PC-9 (cell line): ENCODE measurements at regions not wholly inside any gene's neighbourhood (a gene's known extent, or its start where the extent isn't known, plus 50 kb on each side); places are given as distances from the start of the nearest gene placed in this dataset.

Source experiments
- BruUV-seq: library from RNA; stranded (reverse); fragments of 400-500 nt; replicated peaks from 2 replicates; lab custom pipeline; 2021; lab: Mats Ljungman, UMichigan
- CTCF ChIA-PET: fragments of 300-600 bp; sonication (Branson Sonifier 250); formaldehyde crosslinking; loops from one replicate; lab custom pipeline; 2022; ENCODE audit warnings: antibody characterized with exemption; lab: Charles Lee
- POLR2A ChIA-PET: fragments of 300-600 bp; sonication (Branson Sonifier 250); formaldehyde crosslinking; loops from one replicate; lab custom pipeline; 2022; ENCODE audit warnings: antibody characterized with exemption; ENCODE audit not compliant: unreplicated experiment; lab: Charles Lee
- DNase-seq, 2 experiments: peaks; one replicate each; pipeline versions ENCODE4 v3.0.0 to v3.0.0-alpha.2; 2015 to 2022; ENCODE audit warnings: mixed read lengths in 1 of 2
- H2AFZ ChIP-seq: fragments of 200-600 bp; sonication (generic); 2 replicates; pipeline ENCODE4 v1.8.1; 2017; ENCODE audit warnings: antibody characterized with exemption
- H3F3A ChIP-seq: fragments of 200-600 bp; sonication (generic); 2 replicates; pipeline ENCODE4 v1.8.1; 2017; ENCODE audit warnings: antibody characterized with exemption, mild to moderate bottlenecking, low read depth; ENCODE audit not compliant: insufficient read depth
- H3K27ac ChIP-seq: fragments of 200-600 bp; sonication (generic); 2 replicates; pipeline ENCODE4 v1.6.1; 2016; ENCODE audit warnings: mixed run types
- H3K27me3 ChIP-seq: fragments of 200-600 bp; sonication (generic); 2 replicates; pipeline ENCODE4 v1.6.1; 2016; ENCODE audit warnings: low read depth, mixed run types; ENCODE audit not compliant: insufficient read depth
- H3K36me3 ChIP-seq: fragments of 200-600 bp; sonication (generic); 2 replicates; pipeline ENCODE4 v1.6.1; 2016; ENCODE audit warnings: low read depth, mixed run types
- H3K4me1 ChIP-seq: fragments of 200-600 bp; sonication (generic); replicated peaks from 2 replicates; pipeline ENCODE4 v1.6.1; 2016; ENCODE audit warnings: mixed run types; ENCODE audit not compliant: insufficient read depth
- H3K4me2 ChIP-seq: fragments of 200-600 bp; sonication (generic); 2 replicates; pipeline ENCODE4 v1.6.1; 2017; ENCODE audit warnings: mixed run types
- H3K4me3 ChIP-seq: fragments of 200-600 bp; sonication (generic); 2 replicates; pipeline ENCODE4 v1.6.1; 2016; ENCODE audit warnings: mixed run types
- H3K79me2 ChIP-seq: fragments of 200-600 bp; sonication (generic); 2 replicates; pipeline ENCODE4 v1.6.1; 2017; ENCODE audit warnings: low read depth, mixed run types
- H3K9me2 ChIP-seq: fragments of 200-600 bp; sonication (generic); 2 replicates; pipeline ENCODE4 v1.8.1; 2017; ENCODE audit warnings: mild to moderate bottlenecking; ENCODE audit not compliant: insufficient read depth
- H3K9me3 ChIP-seq: fragments of 200-600 bp; sonication (generic); 2 replicates; pipeline ENCODE4 v1.8.1; 2016; ENCODE audit warnings: low read depth; ENCODE audit not compliant: insufficient read depth
- H4K20me1 ChIP-seq: fragments of 200-600 bp; sonication (generic); 2 replicates; pipeline ENCODE4 v1.8.1; 2017; ENCODE audit not compliant: insufficient read depth
- CTCF ChIP-seq: fragments of 200-600 bp; sonication (generic); conservative IDR thresholded peaks from 2 replicates; pipeline ENCODE4 v1.6.1; 2017; ENCODE audit warnings: mixed run types, antibody characterized with exemption, mild to moderate bottlenecking, moderate library complexity
- EZH2 ChIP-seq: fragments of 200-600 bp; sonication (generic); IDR thresholded peaks from 2 replicates; pipeline ENCODE4 v1.8.0; 2017; ENCODE audit warnings: antibody characterized with exemption, low read depth
- intact Hi-C: fragments of 100-400 bp; cut with micrococcal nuclease; formaldehyde crosslinking; loops from one replicate; pipeline ENCODE4 v1.10.0; 2022; ENCODE audit not compliant: unreplicated experiment

GRCh38 chr4:22970665-22971064, 277.9 kb downstream of the GBA3 start:
- CTCF ChIA-PET = no interaction called here

GRCh38 chr4:22969287-22969896, 276.7 kb downstream of the GBA3 start:
- H3K79me2 ChIP-seq = no peaks in the 10 kb centered on the region
- peak in 1 of 2 experiments; percentile 64 for DNase-seq
- ChIA-PET POLR2A (no interaction called here), CTCF (no interaction called here)
- H3K4me1 ChIP-seq = peaks cover 21% of the 10 kb centered on the region
- H4K20me1 ChIP-seq = no peaks in the 10 kb centered on the region
- no peaks in the 10 kb centered on the region for H3K9me2 ChIP-seq
- no peaks in the 10 kb centered on the region for H3K9me3 ChIP-seq
- TF ChIP-seq EZH2 (no peak), CTCF (no peak)
- H3K36me3 ChIP-seq = no peaks in the 10 kb centered on the region
- no peak overlapping the region for H2AFZ ChIP-seq
- H3K27me3 ChIP-seq = no peaks in the 10 kb centered on the region
- peak overlapping the region; percentile 65 for H3K27ac ChIP-seq
- no peak overlapping the region for H3K4me3 ChIP-seq
- intact Hi-C loops = loop anchor here (2.0 to 10.0 kb wide), 2 partner anchors 53 to 165 kb away; no protein-coding TSS in a partner anchor
- no TSS peak for BruUV-seq
- H3K4me2 ChIP-seq = peak overlapping the region; percentile 42
- peaks cover 9% of the 10 kb centered on the region; the same call in 1 of the 2 replicates for H3F3A ChIP-seq

More at GRCh38 chr4:22970665-22971064, 277.9 kb downstream of the GBA3 start:
- no peaks in the 10 kb centered on the region for H3K79me2 ChIP-seq
- H4K20me1 ChIP-seq = no peaks in the 10 kb centered on the region
- no peak overlapping the region for H3K4me3 ChIP-seq
- no TSS peak for BruUV-seq
- POLR2A ChIA-PET = no interaction called here
- no peak overlapping the region for H2AFZ ChIP-seq
- no peaks in the 10 kb centered on the region for H3K9me2 ChIP-seq
- no peaks in the 10 kb centered on the region for H3K27me3 ChIP-seq
- intact Hi-C loops = no loop called here
- H3K4me1 ChIP-seq = peaks cover 21% of the 10 kb centered on the region
- no peaks in the 10 kb centered on the region; the same call in 1 of the 2 replicates for H3K9me3 ChIP-seq
- no peak overlapping the region for H3K27ac ChIP-seq
- no peak for TF ChIP-seq EZH2
- no peak for TF ChIP-seq CTCF
- DNase-seq = no peak
- H3K4me2 ChIP-seq = no peak overlapping the region
- no peaks in the 10 kb centered on the region for H3K36me3 ChIP-seq
- peaks cover 9% of the 10 kb centered on the region; the same call in 1 of the 2 replicates for H3F3A ChIP-seq

GRCh38 chr4:22962295-22962694, 269.6 kb downstream of the GBA3 start:
- Histone ChIP-seq H3K4me3 (no peak overlapping the region), H3K4me2 (no peak overlapping the region), H3K79me2 (no peaks in the 10 kb centered on the region), H2AFZ (no peak overlapping the region), H3K27ac (no peak overlapping the region), H3K36me3 (no peaks in the 10 kb centered on the region), H3K9me2 (no peaks in the 10 kb centered on the region), H3K4me1 (no peaks in the 10 kb centered on the region), H3K27me3 (no peaks in the 10 kb centered on the region), H4K20me1 (no peaks in the 10 kb centered on the region), H3K9me3 (no peaks in the 10 kb centered on the region), H3F3A (no peaks in the 10 kb centered on the region)
- intact Hi-C loops = loop anchor here (10.0 kb wide), 1 partner anchor 173 kb away; no protein-coding TSS in a partner anchor
- CTCF ChIA-PET = no interaction called here
- POLR2A ChIA-PET = no interaction called here
- DNase-seq = peak in 1 of 2 experiments; percentile 15
- BruUV-seq = no TSS peak
- TF ChIP-seq CTCF = peak; percentile 59
- no peak for TF ChIP-seq EZH2
